Colonic mucosa (tissue), 4 donors: ENCODE measurements at regions not wholly inside any gene's neighbourhood (a gene's known extent, or its start where the extent isn't known, plus 50 kb on each side); places are given as distances from the start of the nearest gene placed in this dataset.

Experiments used
- DNase-seq: peaks from one replicate; pipeline ENCODE4 v3.0.0-alpha.2; 2020
- H3K27ac ChIP-seq: fragments of 200-600 bp; one replicate; pipeline ENCODE4 v1.8.0; 2021
- H3K27me3 ChIP-seq: fragments of 200-600 bp; one replicate; pipeline ENCODE4 v1.8.0; 2021
- H3K36me3 ChIP-seq: fragments of 200-600 bp; one replicate; pipeline ENCODE4 v1.8.0; 2021
- H3K4me1 ChIP-seq: fragments of 200-600 bp; one replicate; pipeline ENCODE4 v1.8.0; 2021; ENCODE audit warnings: mild to moderate bottlenecking
- H3K4me3 ChIP-seq: fragments of 200-600 bp; one replicate; pipeline ENCODE4 v1.8.0; 2021
- H3K9ac ChIP-seq, 2 donors: one replicate each; pipeline ENCODE4 v1.7.0; 2013; ENCODE audit warnings: control low read depth in 2 of 2, low read depth in 2 of 2, low read length in 2 of 2
- H3K9me3 ChIP-seq: fragments of 200-600 bp; one replicate; pipeline ENCODE4 v1.8.0; 2021
- intact Hi-C: fragments of 100-400 bp; cut with DNase I; formaldehyde crosslinking; loops from one replicate; pipeline ENCODE4 v1.14.1; 2022
- TF ChIP-seq, protein P1 (sequence below): fragments of 200-600 bp; IDR thresholded peaks from one replicate; pipeline ENCODE4 v1.8.0; 2022; ENCODE audit warnings: antibody characterized with exemption, mild to moderate bottlenecking
- donor health status: healthy.
- donor health status: DM: no; HTN: no; CAD: no.
- donor health status: DM: no; HTN: no; CAD: no.

DNA sequence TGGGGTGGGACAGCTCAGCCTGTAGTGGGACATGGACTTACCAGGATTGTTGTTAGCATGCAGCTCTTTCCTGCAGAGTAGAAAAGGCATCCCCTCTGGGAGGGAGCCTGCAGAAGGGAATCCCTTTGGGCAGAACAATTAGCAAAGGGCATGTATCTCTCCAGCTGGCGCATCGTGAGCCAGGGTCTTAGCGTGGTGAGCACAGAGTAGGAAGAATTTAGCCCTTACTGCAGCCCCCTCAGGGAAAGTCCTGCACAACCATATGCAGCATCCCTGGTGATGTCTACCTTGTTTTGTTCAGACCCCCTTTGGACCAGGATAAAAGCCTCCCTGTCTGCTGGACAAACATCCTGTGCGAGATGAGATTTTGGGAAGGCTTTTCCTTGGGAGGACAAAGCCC is 292.1 kb downstream of the SLC4A3 start:
- Histone ChIP-seq H3K27ac (no peak overlapping the region), H3K9me3 (no peaks in the 10 kb centered on the region), H3K27me3 (no peaks in the 10 kb centered on the region), H3K4me3 (no peak overlapping the region), H3K4me1 (no peaks in the 10 kb centered on the region), H3K9ac (no peak overlapping the region), H3K36me3 (no peaks in the 10 kb centered on the region)
- intact Hi-C loops: no loop called here
- no peak for DNase-seq
- TF ChIP-seq, protein P1, sequence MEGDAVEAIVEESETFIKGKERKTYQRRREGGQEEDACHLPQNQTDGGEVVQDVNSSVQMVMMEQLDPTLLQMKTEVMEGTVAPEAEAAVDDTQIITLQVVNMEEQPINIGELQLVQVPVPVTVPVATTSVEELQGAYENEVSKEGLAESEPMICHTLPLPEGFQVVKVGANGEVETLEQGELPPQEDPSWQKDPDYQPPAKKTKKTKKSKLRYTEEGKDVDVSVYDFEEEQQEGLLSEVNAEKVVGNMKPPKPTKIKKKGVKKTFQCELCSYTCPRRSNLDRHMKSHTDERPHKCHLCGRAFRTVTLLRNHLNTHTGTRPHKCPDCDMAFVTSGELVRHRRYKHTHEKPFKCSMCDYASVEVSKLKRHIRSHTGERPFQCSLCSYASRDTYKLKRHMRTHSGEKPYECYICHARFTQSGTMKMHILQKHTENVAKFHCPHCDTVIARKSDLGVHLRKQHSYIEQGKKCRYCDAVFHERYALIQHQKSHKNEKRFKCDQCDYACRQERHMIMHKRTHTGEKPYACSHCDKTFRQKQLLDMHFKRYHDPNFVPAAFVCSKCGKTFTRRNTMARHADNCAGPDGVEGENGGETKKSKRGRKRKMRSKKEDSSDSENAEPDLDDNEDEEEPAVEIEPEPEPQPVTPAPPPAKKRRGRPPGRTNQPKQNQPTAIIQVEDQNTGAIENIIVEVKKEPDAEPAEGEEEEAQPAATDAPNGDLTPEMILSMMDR: no peak

DNA sequence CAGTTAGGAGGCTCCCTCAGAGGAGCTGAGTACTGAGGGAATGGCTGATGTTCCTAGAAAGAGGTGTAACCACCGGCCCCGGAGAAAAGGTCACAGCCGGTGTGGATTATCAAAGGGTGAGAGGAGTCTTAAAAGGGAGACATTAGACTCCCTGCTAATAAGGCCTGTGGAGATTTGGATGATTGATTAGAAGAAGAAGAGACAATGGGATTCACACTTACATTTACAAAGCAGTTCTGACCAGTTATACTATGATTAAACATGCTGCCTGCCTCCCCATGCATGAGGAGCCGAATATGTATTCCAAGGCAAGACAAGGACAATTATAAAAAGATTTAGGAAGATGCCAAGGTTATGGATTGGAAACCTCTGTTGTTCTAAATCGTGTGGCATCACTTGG is 302.4 kb downstream of the SLC4A3 start:
- Histone ChIP-seq H3K27ac (no peak overlapping the region), H3K27me3 (no peaks in the 10 kb centered on the region), H3K4me3 (no peak overlapping the region), H3K9me3 (no peaks in the 10 kb centered on the region), H3K36me3 (no peaks in the 10 kb centered on the region), H3K4me1 (no peaks in the 10 kb centered on the region), H3K9ac (no peak overlapping the region)
- DNase-seq: no peak
- TF ChIP-seq, protein P1: no peak
- intact Hi-C loops: no loop called here

DNA sequence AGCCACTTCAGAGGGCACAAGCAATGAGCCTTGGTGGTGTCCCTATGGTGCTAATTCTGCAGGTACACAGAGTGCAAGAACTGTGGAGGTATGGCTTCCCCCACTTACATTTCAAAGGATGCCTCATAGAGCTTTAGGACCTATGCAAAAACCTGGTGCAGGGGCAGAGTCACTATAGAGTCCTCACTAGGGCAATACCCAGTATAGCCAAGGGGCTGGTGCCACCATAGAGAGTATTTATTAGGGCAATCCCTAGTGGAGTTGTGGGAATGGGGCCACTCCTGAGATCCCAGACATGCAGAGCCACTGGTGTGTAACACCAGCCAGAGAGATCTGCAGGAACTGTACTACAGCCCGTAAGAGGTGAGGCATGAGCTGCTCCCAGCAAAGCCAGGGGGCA is 312.2 kb downstream of the SLC4A3 start:
- Histone ChIP-seq H3K4me3 (no peak overlapping the region), H3K27ac (no peak overlapping the region), H3K36me3 (no peaks in the 10 kb centered on the region), H3K27me3 (no peaks in the 10 kb centered on the region), H3K9ac (no peak overlapping the region), H3K4me1 (no peaks in the 10 kb centered on the region), H3K9me3 (no peaks in the 10 kb centered on the region)
- no peak for DNase-seq
- TF ChIP-seq, protein P1: no peak
- intact Hi-C loops: no loop called here

DNA sequence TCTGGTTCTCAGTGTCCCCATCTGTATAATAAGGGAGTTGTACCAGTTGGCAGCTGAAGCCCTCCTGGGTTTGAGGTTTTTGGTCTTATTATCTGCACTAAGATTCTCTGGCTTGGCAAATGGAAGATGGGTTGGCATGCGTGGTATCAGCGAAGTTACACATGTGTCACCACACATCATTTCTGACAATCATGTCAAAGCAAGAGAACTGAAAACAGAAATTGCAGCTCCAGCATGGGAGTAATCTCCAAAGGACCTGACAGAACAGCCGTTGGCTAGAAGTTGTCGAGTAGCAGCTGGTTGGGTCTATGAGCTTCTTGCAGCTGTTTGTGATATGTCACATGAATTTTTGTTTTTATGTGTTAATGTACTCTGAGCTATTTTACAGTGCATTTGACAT is 317.4 kb downstream of the SLC4A3 start:
- Histone ChIP-seq H3K27ac (no peak overlapping the region), H3K4me1 (no peaks in the 10 kb centered on the region), H3K27me3 (no peaks in the 10 kb centered on the region), H3K9me3 (no peaks in the 10 kb centered on the region), H3K9ac (no peak overlapping the region), H3K36me3 (no peaks in the 10 kb centered on the region), H3K4me3 (no peak overlapping the region)
- intact Hi-C loops: no loop called here
- DNase-seq: no peak
- TF ChIP-seq, protein P1: no peak

DNA sequence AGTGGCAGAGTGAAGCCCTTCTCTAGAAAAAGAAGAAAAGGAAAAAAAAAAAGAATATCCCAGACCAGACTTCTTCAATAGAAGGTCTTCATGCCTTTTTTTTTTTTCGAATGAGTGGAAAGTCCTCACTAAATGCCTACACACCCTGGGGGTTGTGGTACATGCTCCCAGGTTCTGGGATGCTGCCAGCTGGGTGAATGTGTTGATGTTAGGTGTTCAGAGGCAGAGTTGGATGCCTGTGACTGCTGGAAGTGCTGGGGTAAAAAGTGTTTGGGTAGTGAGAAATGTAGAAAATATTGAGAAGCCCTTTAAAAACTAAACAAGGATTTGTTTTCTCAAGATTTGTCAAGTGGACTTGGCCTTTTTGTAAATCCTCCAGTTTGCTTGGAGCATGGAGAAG is 318.6 kb downstream of the SLC4A3 start:
- intact Hi-C loops: no loop called here
- Histone ChIP-seq H3K9ac (no peak overlapping the region), H3K27ac (no peak overlapping the region), H3K27me3 (no peaks in the 10 kb centered on the region), H3K36me3 (no peaks in the 10 kb centered on the region), H3K4me3 (no peak overlapping the region), H3K4me1 (no peaks in the 10 kb centered on the region), H3K9me3 (no peaks in the 10 kb centered on the region)
- DNase-seq: no peak
- TF ChIP-seq, protein P1: no peak

DNA sequence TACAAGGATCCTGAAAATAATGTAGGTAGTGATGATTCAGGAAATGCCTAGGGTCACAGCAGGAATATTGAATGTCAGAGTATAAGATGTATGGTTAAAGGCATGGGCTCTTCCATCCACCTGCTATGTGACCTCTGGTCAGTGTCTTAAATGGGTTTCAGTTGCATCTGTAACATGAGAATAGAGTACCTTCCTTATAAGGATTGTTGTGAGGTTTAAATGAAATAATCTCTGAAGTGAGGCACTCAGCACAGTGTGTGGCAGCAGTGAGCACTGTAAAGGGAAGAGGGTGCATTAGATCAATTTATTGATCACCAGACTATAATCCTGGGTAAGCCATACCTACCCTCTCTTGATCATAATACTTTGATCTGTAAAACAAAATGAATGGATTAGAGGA is 319.1 kb downstream of the SLC4A3 start:
- Histone ChIP-seq H3K9me3 (no peaks in the 10 kb centered on the region), H3K4me3 (no peak overlapping the region), H3K9ac (no peak overlapping the region), H3K27me3 (no peaks in the 10 kb centered on the region), H3K36me3 (no peaks in the 10 kb centered on the region), H3K4me1 (no peaks in the 10 kb centered on the region), H3K27ac (no peak overlapping the region)
- no peak for DNase-seq
- intact Hi-C loops: no loop called here
- TF ChIP-seq, protein P1: no peak
